Stimulated activated CD4-positive, alpha-beta T cell treated with anti-CD3 and anti-CD28 coated beads, Interleukin-12 subunit alpha, Interleukin-12 subunit beta, amount 100 ng/mL, for 48 hours (primary cell): ENCODE measurements at regions not wholly inside any gene's neighbourhood (a gene's known extent, or its start where the extent isn't known, plus 50 kb on each side); places are given as distances from the start of the nearest gene placed in this dataset.
"Not testable (repeated sequence)": the region's sequence is repeated elsewhere in the genome, so short reads cannot be mapped to it uniquely, and the experiment has no call there.

ENCODE experiments used
- DNase-seq, 3 donors: peaks; one replicate each; pipeline ENCODE4 v3.0.0-alpha.2; 2020; ENCODE audit warnings: low read depth in 2 of 3, low spot score in 1 of 3

DNA sequence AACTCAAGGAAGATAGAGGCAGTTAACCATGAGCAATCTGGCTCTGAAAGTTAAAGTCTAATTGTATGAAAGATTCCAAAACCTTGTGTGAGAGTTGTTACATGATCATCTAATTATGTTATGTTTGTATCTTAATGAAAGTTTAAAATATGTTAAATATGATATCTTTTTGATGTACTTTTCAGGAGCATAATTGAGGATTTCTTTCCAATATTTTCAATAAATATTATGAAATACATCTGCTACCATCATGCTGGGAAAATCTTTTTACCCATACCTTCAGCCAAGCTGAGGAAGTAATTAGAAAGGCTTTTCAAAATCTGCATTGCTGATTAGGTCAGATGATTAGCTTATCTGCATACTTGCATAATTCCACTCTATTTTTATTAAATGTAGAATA, 318.4 kb downstream of the KLF12 start:
- DNase-seq, result no peak

DNA sequence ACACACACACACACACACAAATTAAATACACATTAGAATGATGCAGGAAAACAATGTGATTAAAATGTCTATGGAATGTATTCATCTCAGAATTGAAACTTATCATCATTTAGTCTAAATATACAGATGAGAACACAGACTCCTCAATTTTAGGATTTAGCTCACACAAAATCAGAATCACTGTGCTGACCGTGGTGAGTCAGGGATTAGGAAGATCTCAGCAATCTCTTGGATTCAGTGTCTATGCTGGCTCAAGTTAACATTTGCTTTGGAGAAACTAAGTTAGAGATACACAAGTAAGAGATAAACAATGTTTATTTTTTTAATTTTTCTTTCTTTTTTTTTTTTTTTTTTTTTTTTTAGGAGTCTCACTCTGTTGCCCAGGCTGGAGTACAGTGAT, 323.6 kb downstream of the KLF12 start:
- DNase-seq, result no peak

- no peak for DNase-seq
These were observed 324.6 kb downstream of the KLF12 start for GRCh38 chr13:73809561-73809960.

DNA sequence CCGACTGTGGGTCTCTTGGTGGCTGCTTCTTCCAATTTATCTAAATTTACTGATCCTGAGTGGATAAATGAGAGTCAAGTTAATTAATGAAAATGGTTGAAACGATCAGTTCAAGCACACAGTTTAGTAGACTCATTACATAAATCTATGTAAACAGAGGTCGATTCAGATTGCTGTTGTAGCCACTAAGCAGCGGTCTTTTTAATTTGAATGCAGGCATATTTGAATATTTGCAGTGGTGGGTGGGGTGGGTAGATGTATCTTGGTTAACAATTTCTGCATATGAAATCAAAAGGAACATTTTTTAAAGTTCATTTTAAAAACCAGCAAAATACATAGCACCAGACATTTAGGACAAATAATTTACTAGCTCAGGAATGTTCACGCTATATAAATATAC, 325.9 kb downstream of the KLF12 start:
- no peak for DNase-seq

DNA sequence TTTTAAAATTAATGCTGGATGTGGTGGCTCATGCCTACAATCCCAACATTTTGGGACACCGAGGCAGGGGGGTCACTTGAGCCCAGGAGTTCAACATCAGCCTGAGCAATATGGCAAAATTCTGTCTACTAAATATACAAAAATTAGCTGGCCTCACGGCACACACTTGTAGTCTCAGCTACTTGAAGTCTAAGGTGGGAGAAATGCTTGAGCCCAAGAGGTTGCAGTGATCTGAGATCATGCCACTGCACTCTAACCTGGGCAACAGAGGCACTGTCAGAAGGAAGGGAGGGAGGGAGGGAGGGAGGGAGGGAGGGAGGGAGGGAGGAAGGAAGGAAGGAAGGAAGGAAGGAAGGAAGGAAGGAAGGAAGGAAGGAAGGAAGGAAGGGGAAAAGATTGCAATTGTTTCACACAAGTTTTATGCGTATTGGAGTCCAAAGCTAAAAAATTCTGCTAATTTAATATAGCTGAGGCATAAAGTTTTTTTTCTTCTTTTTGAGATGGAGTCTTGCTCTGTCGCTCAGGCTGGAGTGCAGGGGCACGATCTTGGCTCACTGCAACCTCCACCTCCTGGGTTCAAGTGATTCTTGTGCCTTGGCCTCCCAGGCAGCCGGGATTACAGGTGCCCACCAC, 328.8 kb downstream of the KLF12 start:
- not testable (repeated sequence) for DNase-seq

GRCh38 chr13:73803997-73804396, 330.2 kb downstream of the KLF12 start:
- DNase-seq, result no peak

DNA sequence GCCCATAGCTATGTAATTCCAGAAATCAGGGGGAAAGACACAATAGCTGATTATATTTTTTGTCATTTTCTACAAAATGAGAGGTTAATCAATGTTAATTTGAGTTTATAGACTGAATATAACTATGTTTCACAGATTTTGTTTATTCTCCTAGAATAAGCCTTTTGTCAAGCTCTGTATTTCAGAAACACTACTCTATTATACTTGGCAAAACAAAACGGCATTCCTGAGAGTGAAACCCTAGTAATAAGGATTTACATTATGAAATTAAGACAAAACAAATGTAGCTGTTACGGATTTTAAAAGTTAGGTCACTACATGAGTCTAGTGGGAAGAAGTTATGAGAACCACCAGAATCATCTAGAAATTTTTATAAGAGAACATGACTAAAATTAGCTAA, 334.2 kb downstream of the KLF12 start:
- DNase-seq, result no peak

DNA sequence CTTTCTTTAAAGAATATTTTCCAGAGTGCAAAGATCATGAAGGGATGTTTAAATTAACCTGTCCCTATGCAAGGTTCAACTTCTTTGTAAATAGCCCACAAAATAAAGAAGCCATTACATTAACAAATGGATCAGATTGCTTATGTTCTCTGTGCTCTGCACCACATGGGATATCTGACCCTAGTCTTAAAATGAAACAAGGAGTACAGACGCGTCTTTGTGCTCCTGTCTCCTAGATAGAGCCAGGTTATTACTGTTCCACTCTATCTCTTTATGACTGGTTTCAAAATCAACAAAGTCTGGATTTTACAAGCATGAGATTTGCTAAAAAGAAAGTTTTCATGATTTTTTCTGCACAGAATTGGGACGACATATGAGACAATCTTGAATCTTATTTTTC, 339.4 kb downstream of the KLF12 start:
- no peak for DNase-seq

GRCh38 chr13:73793361-73793760, 340.8 kb downstream of the KLF12 start:
- no peak for DNase-seq

DNA sequence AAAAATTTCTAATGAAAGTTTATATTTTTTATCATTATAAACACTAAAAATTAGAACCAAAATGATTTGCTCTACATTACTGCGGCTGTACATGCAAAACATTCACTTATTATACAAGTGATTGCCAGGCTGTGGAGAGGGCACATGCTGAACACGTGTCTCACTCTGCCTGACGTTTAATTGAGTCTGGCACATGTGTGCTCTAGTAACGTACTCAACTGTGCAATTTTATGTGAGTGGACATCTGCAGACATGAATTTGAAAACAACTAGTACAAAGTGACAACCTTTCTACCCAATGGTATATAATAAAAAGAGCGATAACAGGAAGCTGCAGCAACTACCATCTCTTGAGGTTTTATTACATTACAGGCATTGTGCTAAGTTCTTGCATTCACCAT, 341.4 kb downstream of the KLF12 start:
- no peak for DNase-seq

DNA sequence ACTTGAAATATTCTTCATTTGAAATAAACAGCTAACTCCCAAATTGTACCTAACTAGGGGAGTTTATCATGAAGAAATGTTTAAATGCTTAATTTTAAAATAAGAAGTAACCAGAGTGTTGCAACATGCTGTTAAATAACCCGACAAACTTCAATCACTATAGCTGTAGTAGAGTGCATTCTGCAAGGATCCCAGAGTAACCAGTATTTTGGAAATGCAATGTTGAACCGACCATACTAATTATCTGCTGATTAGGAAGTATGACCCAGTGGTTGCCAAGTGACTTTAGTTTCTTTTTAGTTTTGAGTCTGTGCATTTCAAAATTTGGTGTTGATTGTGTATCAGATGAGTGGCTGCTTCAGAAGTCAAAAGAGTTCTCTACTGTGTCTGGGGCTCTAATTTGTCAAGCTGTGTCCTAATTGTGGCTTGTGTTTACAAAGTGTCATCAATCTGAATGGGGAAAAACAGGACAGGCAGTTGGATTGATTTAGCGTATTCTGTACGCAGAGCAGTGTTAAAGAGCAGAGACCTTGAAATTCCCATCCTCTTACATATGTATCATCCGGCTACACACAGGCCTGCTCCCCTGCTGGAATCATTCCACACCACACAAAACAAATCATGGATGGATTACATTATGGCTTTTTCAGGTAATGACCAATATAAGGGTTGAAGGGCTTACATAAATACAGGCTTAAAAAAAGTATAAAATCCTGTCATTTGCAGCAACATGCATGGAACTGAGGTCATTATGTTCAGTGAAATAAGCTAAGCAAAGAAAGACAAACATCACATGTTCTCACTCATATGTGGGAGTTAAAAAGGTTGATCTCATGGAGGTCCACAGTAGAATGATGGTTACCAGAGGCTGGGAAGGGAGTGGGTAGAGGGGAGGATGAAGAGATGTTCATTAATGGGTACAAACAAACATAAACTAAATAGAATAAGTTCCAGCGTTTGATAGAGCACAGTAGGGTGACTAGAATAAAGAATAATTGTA, 351.5 kb downstream of the KLF12 start:
- DNase-seq, result no peak

DNA sequence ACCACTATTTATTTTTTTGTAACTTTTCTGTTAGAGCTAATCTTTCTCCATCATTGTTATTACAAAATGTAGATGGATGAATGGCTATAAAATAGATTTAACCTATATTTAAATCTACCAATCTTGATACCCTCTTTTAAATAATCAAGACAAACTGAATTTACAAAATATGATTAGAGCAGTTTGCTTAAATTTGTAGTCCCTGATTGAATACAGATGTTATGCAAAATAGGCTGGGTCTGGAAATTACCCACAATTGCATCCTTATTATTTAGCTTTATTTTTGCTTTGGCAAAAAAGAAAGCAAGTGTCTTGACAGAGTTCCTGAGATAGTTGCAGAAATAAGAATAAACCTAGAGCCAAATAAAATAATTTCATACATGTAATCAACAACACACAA, 352.8 kb downstream of the KLF12 start:
- DNase-seq, result no peak

GRCh38 chr13:73779881-73780280, 354.3 kb downstream of the KLF12 start:
- no peak for DNase-seq

DNA sequence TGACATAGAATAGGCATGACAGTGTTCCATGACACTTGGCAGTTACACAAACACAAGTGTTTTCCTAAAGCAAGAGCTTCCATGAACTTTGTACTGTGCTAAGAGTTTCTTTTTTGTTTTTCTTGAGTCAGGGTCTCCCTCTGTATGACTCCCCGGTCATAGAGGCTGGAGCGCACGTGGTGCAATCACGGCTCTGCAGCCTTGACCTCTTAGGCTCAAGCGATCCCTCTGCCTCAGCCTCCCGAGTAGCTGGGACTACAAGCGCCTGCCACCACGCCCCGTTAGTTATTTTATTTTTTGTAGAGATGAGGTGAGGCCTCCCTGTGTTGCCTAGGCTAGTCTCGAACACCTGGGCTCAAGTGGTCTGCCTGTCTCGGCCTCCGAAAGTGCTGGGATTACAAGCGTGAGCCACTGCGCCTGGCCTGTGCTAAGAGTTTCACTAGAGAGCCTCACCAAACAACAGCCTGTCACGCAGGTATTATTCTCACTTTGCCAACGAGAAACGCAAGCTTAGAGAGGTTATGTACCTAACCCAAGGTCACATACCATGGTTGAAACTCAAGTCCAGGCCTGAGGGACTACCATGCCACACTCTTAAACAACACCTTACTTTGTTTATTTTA, 355.9 kb downstream of the KLF12 start:
- DNase-seq, result no peak

DNA sequence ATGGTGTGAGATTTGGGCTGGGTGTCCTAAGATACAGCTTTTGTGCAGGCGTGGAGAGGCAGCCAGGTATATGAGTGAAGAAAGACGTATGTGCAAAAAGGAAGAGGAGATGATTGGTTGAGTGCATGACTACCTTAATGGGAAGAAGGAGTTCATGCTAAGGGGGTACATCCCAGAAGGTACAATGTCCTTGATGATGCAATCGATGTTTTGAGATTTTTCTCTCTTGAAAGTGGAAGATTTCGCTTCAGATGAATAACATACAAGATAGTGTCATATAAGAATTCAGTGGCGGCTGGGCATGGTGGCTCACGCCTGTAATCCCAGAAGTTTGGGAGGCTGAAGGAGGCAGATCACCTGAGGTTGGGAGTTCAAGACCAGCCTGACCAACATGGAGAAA, 357.1 kb downstream of the KLF12 start:
- no peak for DNase-seq

DNA sequence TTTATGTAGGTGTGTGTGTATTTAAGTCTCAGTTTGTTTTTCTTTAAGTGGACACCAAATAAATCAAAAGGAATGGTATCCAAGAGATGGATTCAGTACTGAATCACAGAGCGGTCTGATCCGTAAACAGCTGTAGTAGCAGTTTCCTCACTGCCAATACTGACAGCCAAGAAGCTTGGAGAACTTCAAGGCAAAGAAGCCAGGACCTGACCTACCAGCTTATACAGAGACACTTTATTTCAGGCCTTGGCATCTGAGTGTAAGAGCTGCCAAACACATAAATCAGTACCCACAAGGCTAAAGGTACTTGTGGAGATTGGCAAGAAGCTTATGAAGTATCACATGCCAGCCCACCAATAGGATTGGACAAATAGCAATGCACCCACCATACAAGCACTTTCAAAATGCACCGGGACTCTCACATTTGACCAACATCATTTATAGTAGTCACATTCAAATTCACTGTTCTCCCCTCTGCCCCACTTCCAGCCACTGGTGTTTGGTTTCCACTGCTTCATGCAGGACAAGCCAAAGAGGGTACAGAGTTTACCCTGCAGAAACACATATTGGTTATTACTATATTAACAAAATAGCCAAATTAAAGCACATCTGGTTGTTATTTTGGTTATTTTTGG, 357.9 kb downstream of the KLF12 start:
- no peak for DNase-seq

- no peak for DNase-seq
These were observed 361.0 kb downstream of the KLF12 start for GRCh38 chr13:73773168-73773549.

- DNase-seq, result no peak
These were observed 361.6 kb downstream of the KLF12 start for GRCh38 chr13:73772449-73773167.

GRCh38 chr13:73767747-73768315, 366.4 kb downstream of the KLF12 start:
- peak; percentile 10 to 35 (median 23) for DNase-seq

DNA sequence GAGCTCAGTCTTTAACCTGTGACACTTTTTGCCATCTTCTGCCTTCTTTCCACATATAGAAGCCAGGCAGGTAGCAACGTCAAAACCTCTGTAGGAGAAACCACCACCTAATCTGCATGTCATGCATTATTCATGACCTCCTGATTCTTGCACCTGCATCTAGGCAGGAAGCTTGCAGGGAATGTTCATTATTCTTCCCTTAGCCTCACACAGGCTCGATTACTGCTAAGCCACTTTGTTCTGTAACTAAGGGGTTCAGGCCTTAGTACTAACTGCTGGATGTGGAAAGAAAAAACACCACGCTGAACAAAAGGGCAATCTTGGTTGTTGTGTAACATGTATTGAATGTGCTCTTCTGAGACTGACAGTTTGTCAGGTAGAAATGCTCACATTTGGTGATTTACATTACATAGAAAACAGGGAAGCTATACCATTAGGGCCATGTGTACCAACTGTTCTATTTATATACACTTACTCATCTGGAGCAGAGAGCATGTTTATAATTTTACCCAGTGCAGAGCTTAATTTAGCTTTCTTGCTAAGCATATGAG, 366.9 kb downstream of the KLF12 start:
- DNase-seq, result no peak
